PC-9 (cell line): ENCODE measurements at regions not wholly inside any gene's neighbourhood (a gene's known extent, or its start where the extent isn't known, plus 50 kb on each side); places are given as distances from the start of the nearest gene placed in this dataset.

ENCODE experiments used
- BruUV-seq: library from RNA; stranded (reverse); fragments of 400-500 nt; replicated peaks from 2 replicates; lab custom pipeline; 2021; lab: Mats Ljungman, UMichigan
- CTCF ChIA-PET: fragments of 300-600 bp; sonication (Branson Sonifier 250); formaldehyde crosslinking; loops from one replicate; lab custom pipeline; 2022; ENCODE audit warnings: antibody characterized with exemption; lab: Charles Lee
- POLR2A ChIA-PET: fragments of 300-600 bp; sonication (Branson Sonifier 250); formaldehyde crosslinking; loops from one replicate; lab custom pipeline; 2022; ENCODE audit warnings: antibody characterized with exemption; ENCODE audit not compliant: unreplicated experiment; lab: Charles Lee
- DNase-seq, 2 experiments: peaks; one replicate each; pipeline versions ENCODE4 v3.0.0 to v3.0.0-alpha.2; 2015 to 2022; ENCODE audit warnings: mixed read lengths in 1 of 2
- H2AFZ ChIP-seq: fragments of 200-600 bp; sonication (generic); 2 replicates; pipeline ENCODE4 v1.8.1; 2017; ENCODE audit warnings: antibody characterized with exemption
- H3F3A ChIP-seq: fragments of 200-600 bp; sonication (generic); 2 replicates; pipeline ENCODE4 v1.8.1; 2017; ENCODE audit warnings: antibody characterized with exemption, mild to moderate bottlenecking, low read depth; ENCODE audit not compliant: insufficient read depth
- H3K27ac ChIP-seq: fragments of 200-600 bp; sonication (generic); 2 replicates; pipeline ENCODE4 v1.6.1; 2016; ENCODE audit warnings: mixed run types
- H3K27me3 ChIP-seq: fragments of 200-600 bp; sonication (generic); 2 replicates; pipeline ENCODE4 v1.6.1; 2016; ENCODE audit warnings: low read depth, mixed run types; ENCODE audit not compliant: insufficient read depth
- H3K36me3 ChIP-seq: fragments of 200-600 bp; sonication (generic); 2 replicates; pipeline ENCODE4 v1.6.1; 2016; ENCODE audit warnings: low read depth, mixed run types
- H3K4me1 ChIP-seq: fragments of 200-600 bp; sonication (generic); replicated peaks from 2 replicates; pipeline ENCODE4 v1.6.1; 2016; ENCODE audit warnings: mixed run types; ENCODE audit not compliant: insufficient read depth
- H3K4me2 ChIP-seq: fragments of 200-600 bp; sonication (generic); 2 replicates; pipeline ENCODE4 v1.6.1; 2017; ENCODE audit warnings: mixed run types
- H3K4me3 ChIP-seq: fragments of 200-600 bp; sonication (generic); 2 replicates; pipeline ENCODE4 v1.6.1; 2016; ENCODE audit warnings: mixed run types
- H3K79me2 ChIP-seq: fragments of 200-600 bp; sonication (generic); 2 replicates; pipeline ENCODE4 v1.6.1; 2017; ENCODE audit warnings: low read depth, mixed run types
- H3K9me2 ChIP-seq: fragments of 200-600 bp; sonication (generic); 2 replicates; pipeline ENCODE4 v1.8.1; 2017; ENCODE audit warnings: mild to moderate bottlenecking; ENCODE audit not compliant: insufficient read depth
- H3K9me3 ChIP-seq: fragments of 200-600 bp; sonication (generic); 2 replicates; pipeline ENCODE4 v1.8.1; 2016; ENCODE audit warnings: low read depth; ENCODE audit not compliant: insufficient read depth
- H4K20me1 ChIP-seq: fragments of 200-600 bp; sonication (generic); 2 replicates; pipeline ENCODE4 v1.8.1; 2017; ENCODE audit not compliant: insufficient read depth
- EZH2 ChIP-seq: fragments of 200-600 bp; sonication (generic); IDR thresholded peaks from 2 replicates; pipeline ENCODE4 v1.8.0; 2017; ENCODE audit warnings: antibody characterized with exemption, low read depth
- intact Hi-C: fragments of 100-400 bp; cut with micrococcal nuclease; formaldehyde crosslinking; loops from one replicate; pipeline ENCODE4 v1.10.0; 2022; ENCODE audit not compliant: unreplicated experiment
- TF ChIP-seq, protein P1 (sequence below): fragments of 200-600 bp; sonication (generic); conservative IDR thresholded peaks from 2 replicates; pipeline ENCODE4 v1.6.1; 2017; ENCODE audit warnings: mixed run types, antibody characterized with exemption, mild to moderate bottlenecking, moderate library complexity

DNA sequence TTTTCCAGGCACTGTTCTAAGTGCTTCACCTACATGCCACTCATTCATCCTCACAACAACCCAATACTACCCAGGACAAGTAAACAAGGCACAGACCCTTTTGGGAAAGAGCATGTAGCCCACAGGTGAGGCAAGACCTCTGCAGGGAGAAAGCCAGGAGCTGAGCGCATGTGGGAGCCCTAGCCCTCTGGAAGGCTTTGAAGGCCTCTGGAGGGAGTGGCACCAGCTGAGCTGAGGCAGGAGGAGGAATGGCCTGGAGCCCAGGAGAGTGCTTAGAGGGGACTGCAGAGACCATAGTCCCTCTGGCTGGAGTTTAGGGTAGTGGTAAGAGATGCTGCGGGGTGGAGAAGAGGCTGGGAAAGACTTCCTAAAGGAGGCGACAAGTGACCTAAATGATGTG lies 516.5 kb downstream of the FUT8 start:
- DNase-seq = no peak
- BruUV-seq = no TSS peak
- H3K27ac ChIP-seq = no peak overlapping the region
- no peak overlapping the region for H2AFZ ChIP-seq
- ChIA-PET POLR2A (no interaction called here), CTCF (no interaction called here)
- no peak for TF ChIP-seq EZH2
- H3K4me3 ChIP-seq = no peak overlapping the region
- H3K4me2 ChIP-seq = no peak overlapping the region
- no peaks in the 10 kb centered on the region for H3K9me3 ChIP-seq
- no peaks in the 10 kb centered on the region for H4K20me1 ChIP-seq
- 0 out of 2 replicates have a peak, but pooled peaks cover 4% of the 10 kb centered on the region for H3F3A ChIP-seq
- H3K79me2 ChIP-seq = no peaks in the 10 kb centered on the region
- no peaks in the 10 kb centered on the region for H3K36me3 ChIP-seq
- no peaks in the 10 kb centered on the region for H3K27me3 ChIP-seq
- intact Hi-C loops = no loop called here
- 0 out of 2 replicates have a peak, but pooled peaks cover 11% of the 10 kb centered on the region for H3K4me1 ChIP-seq
- H3K9me2 ChIP-seq = no peaks in the 10 kb centered on the region

DNA sequence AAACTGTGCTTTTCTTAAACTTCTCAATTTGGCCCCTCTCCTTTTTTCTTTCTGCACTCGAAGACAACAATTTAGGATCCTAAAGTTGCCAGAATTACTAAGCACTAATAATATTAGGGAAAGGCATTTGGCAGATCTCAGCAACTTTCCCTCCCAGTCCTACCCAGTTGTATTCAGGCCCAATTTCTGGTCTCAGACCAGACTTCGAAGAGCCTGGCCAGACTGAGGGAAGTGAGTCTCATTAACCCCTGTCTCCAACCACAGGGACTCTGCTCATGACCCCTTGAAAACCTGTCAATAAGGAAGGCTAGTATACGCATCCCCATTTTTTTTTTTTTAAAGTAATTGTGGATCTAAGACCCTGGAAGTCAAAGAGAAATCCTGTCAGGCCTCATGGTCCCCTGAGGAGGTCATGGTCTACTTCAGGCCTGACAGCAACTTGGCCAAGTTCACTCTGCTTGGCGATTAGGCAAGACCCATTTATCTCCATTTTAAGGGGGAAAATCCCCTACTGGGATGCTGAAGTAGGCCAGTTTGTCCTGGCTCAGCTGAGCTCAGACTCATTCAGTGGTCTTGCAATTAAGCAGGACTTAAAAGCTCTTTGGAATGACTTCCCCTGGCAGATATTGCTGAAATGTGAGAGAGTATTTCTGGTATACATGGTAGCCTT lies 521.0 kb downstream of the FUT8 start:
- no TSS peak for BruUV-seq
- Histone ChIP-seq H3K36me3 (no peaks in the 10 kb centered on the region), H3K4me3 (no peak overlapping the region), H4K20me1 (no peaks in the 10 kb centered on the region), H3K79me2 (no peaks in the 10 kb centered on the region), H3K9me2 (no peaks in the 10 kb centered on the region), H3K9me3 (no peaks in the 10 kb centered on the region), H3K27me3 (no peaks in the 10 kb centered on the region), H2AFZ (no peak overlapping the region; the same call in 1 of the 2 replicates), H3K27ac (no peak overlapping the region), H3K4me2 (no peak overlapping the region), H3F3A (no peaks in the 10 kb centered on the region), H3K4me1 (no peaks in the 10 kb centered on the region)
- CTCF ChIA-PET = no interaction called here
- intact Hi-C loops = no loop called here
- POLR2A ChIA-PET = no interaction called here
- no peak for DNase-seq
- TF ChIP-seq, protein P1, sequence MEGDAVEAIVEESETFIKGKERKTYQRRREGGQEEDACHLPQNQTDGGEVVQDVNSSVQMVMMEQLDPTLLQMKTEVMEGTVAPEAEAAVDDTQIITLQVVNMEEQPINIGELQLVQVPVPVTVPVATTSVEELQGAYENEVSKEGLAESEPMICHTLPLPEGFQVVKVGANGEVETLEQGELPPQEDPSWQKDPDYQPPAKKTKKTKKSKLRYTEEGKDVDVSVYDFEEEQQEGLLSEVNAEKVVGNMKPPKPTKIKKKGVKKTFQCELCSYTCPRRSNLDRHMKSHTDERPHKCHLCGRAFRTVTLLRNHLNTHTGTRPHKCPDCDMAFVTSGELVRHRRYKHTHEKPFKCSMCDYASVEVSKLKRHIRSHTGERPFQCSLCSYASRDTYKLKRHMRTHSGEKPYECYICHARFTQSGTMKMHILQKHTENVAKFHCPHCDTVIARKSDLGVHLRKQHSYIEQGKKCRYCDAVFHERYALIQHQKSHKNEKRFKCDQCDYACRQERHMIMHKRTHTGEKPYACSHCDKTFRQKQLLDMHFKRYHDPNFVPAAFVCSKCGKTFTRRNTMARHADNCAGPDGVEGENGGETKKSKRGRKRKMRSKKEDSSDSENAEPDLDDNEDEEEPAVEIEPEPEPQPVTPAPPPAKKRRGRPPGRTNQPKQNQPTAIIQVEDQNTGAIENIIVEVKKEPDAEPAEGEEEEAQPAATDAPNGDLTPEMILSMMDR = no peak
- TF ChIP-seq EZH2 = no peak

GRCh38 chr14:65934070-65934435 lies 521.5 kb downstream of the FUT8 start:
- POLR2A ChIA-PET = no interaction called here
- no peak for TF ChIP-seq EZH2
- TF ChIP-seq, protein P1 = no peak

More at GRCh38 chr14:65934070-65934435, 521.5 kb downstream of the FUT8 start:
- Histone ChIP-seq H3K79me2 (no peaks in the 10 kb centered on the region), H3K4me1 (no peaks in the 10 kb centered on the region), H3K9me3 (no peaks in the 10 kb centered on the region), H3K27me3 (no peaks in the 10 kb centered on the region), H3K27ac (no peak overlapping the region), H3F3A (no peaks in the 10 kb centered on the region), H3K9me2 (no peaks in the 10 kb centered on the region), H3K36me3 (no peaks in the 10 kb centered on the region), H2AFZ (no peak overlapping the region), H3K4me2 (no peak overlapping the region), H3K4me3 (no peak overlapping the region), H4K20me1 (no peaks in the 10 kb centered on the region)
- intact Hi-C loops = no loop called here
- DNase-seq = no peak
- BruUV-seq = no TSS peak
- CTCF ChIA-PET = no interaction called here
